Bronchial epithelial cell (primary cell): ENCODE measurements at regions not wholly inside any gene's neighbourhood (a gene's known extent, or its start where the extent isn't known, plus 50 kb on each side); places are given as distances from the start of the nearest gene placed in this dataset.

Experiments used
- DNase-seq: peaks from one replicate; pipeline ENCODE4 v3.0.0-alpha.2; 2010; ENCODE audit warnings: low read depth
- FAIRE-seq: peaks from 2 replicates; lab custom pipeline; 2011; peaks lifted over from hg19 to GRCh38; lab: Jason Lieb, UNC
- H3K27me3 ChIP-seq: 2 replicates; pipeline ENCODE4 v1.5.1; 2011; ENCODE audit warnings: low read length; ENCODE audit not compliant: control insufficient read depth, insufficient read depth
- H3K36me3 ChIP-seq: 2 replicates; pipeline ENCODE4 v1.5.1; 2011; ENCODE audit warnings: low read length; ENCODE audit not compliant: control insufficient read depth, insufficient read depth
- H3K4me3 ChIP-seq: 2 replicates; pipeline ENCODE4 v1.5.1; 2011; ENCODE audit warnings: mild to moderate bottlenecking, low read depth, low read length, control low read depth
- CTCF ChIP-seq: IDR thresholded peaks from 2 replicates; pipeline ENCODE4 v1.5.1; 2011; ENCODE audit warnings: mild to moderate bottlenecking, moderate library complexity, low read length, control low read depth, inconsistent platforms; ENCODE audit not compliant: insufficient read depth, severe bottlenecking

- FAIRE-seq (no peak), DNase-seq (no peak)
These were observed 506.1 kb downstream of the MIAT start for GRCh38 chr22:27163162-27164137.

GRCh38 chr22:27164781-27165503, 507.6 kb downstream of the MIAT start:
- Histone ChIP-seq H3K36me3 (no peaks in the 10 kb centered on the region), H3K4me3 (no peak overlapping the region), H3K27me3 (peaks cover 5% of the 10 kb centered on the region)
- FAIRE-seq (no peak), DNase-seq (no peak)
- TF ChIP-seq CTCF = no peak

More at GRCh38 chr22:27163162-27164137, 506.1 kb downstream of the MIAT start:
- H3K27me3 ChIP-seq = peaks cover 5% of the 10 kb centered on the region
- TF ChIP-seq CTCF = no peak
- H3K4me3 ChIP-seq = no peak overlapping the region
- no peaks in the 10 kb centered on the region for H3K36me3 ChIP-seq

- DNase-seq (no peak), FAIRE-seq (no peak)
- no peak for TF ChIP-seq CTCF
- no peak overlapping the region for H3K4me3 ChIP-seq
- no peaks in the 10 kb centered on the region for H3K36me3 ChIP-seq
- H3K27me3 ChIP-seq = peaks cover 2% of the 10 kb centered on the region
These were observed 511.3 kb downstream of the MIAT start for GRCh38 chr22:27168681-27169080.

GRCh38 chr22:27170491-27170890, 513.1 kb downstream of the MIAT start:
- no peak for FAIRE-seq
- peaks cover 2% of the 10 kb centered on the region for H3K27me3 ChIP-seq
- no peak overlapping the region for H3K4me3 ChIP-seq
- no peaks in the 10 kb centered on the region for H3K36me3 ChIP-seq
- DNase-seq = no peak
- no peak for TF ChIP-seq CTCF

GRCh38 chr22:27171212-27171611, 513.8 kb downstream of the MIAT start:
- H3K36me3 ChIP-seq = no peaks in the 10 kb centered on the region
- TF ChIP-seq CTCF = no peak
- no peak overlapping the region for H3K4me3 ChIP-seq
- H3K27me3 ChIP-seq = peaks cover 4% of the 10 kb centered on the region
- FAIRE-seq (no peak), DNase-seq (no peak)
